Keratinocyte (primary cell): ENCODE measurements at regions not wholly inside any gene's neighbourhood (a gene's known extent, or its start where the extent isn't known, plus 50 kb on each side); places are given as distances from the start of the nearest gene placed in this dataset.

Experiments
- DNase-seq: peaks from one replicate; pipeline ENCODE4 v3.0.0-alpha.2; 2011; ENCODE audit warnings: low read depth, missing footprints, low spot score
- FAIRE-seq: peaks from 2 replicates; lab custom pipeline; 2011; peaks lifted over from hg19 to GRCh38; lab: Jason Lieb, UNC
- H2AFZ ChIP-seq: 2 replicates; pipeline ENCODE4 v1.6.0; 2012; ENCODE audit warnings: low read length, control low read depth, inconsistent platforms; ENCODE audit not compliant: control insufficient read depth
- H3K27ac ChIP-seq: 2 replicates; pipeline ENCODE4 v1.5.1; 2011; ENCODE audit warnings: low read length; ENCODE audit not compliant: control insufficient read depth, insufficient read depth
- H3K27me3 ChIP-seq: 3 replicates; pipeline ENCODE4 v1.6.0; 2011; ENCODE audit warnings: low read length; ENCODE audit not compliant: control insufficient read depth, insufficient read depth; ENCODE audit errors: extremely low read depth
- H3K36me3 ChIP-seq, 2 experiments: 2 replicates in 1 of 2; 3 replicates in 1 of 2; pipeline ENCODE4 v1.5.1; 2011; ENCODE audit warnings: low read length in 2 of 2, mild to moderate bottlenecking in 1 of 2; ENCODE audit not compliant: control insufficient read depth in 2 of 2, insufficient read depth in 2 of 2; ENCODE audit errors: extremely low read depth in 1 of 2
- H3K4me1 ChIP-seq: 3 replicates; pipeline ENCODE4 v1.5.1; 2011; ENCODE audit warnings: low read length; ENCODE audit not compliant: control insufficient read depth, insufficient read depth; ENCODE audit errors: extremely low read depth
- H3K4me2 ChIP-seq: 3 replicates; pipeline ENCODE4 v1.6.0; 2011; ENCODE audit warnings: low read depth, low read length; ENCODE audit not compliant: control insufficient read depth, insufficient read depth; ENCODE audit errors: extremely low read depth
- H3K4me3 ChIP-seq, 3 experiments: fragments of 200-600 bp in 1 of 3; sonication (generic) in 1 of 3; 2 replicates in 2 of 3; 3 replicates in 1 of 3; pipeline ENCODE4 v1.5.1; 2011 to 2016; ENCODE audit warnings: low read length in 3 of 3, mild to moderate bottlenecking in 3 of 3, control low read depth in 2 of 3, inconsistent platforms in 1 of 3, low read depth in 1 of 3, mixed read lengths in 1 of 3, mixed run types in 1 of 3, moderate library complexity in 1 of 3; ENCODE audit not compliant: control insufficient read depth in 2 of 3, insufficient read depth in 2 of 3; ENCODE audit errors: extremely low read depth in 1 of 3
- H3K79me2 ChIP-seq: 2 replicates; pipeline ENCODE4 v1.6.0; 2012; ENCODE audit warnings: low read length; ENCODE audit not compliant: control insufficient read depth, insufficient read depth
- H3K9ac ChIP-seq: 3 replicates; pipeline ENCODE4 v1.6.0; 2011; ENCODE audit warnings: low read length; ENCODE audit not compliant: control insufficient read depth, insufficient read depth; ENCODE audit errors: extremely low read depth
- H3K9me1 ChIP-seq: 3 replicates; pipeline ENCODE4 v1.6.0; 2011; ENCODE audit warnings: low read length; ENCODE audit not compliant: control insufficient read depth, insufficient read depth; ENCODE audit errors: extremely low read depth
- H3K9me3 ChIP-seq: 2 replicates; pipeline ENCODE4 v1.5.1; 2012; ENCODE audit warnings: low read depth, low read length; ENCODE audit not compliant: control insufficient read depth
- H4K20me1 ChIP-seq: 3 replicates; pipeline ENCODE4 v1.6.0; 2011; ENCODE audit warnings: low read length; ENCODE audit not compliant: control insufficient read depth, insufficient read depth; ENCODE audit errors: extremely low read depth
- CTCF ChIP-seq, 3 experiments: IDR thresholded peaks in 1 of 3; conservative IDR thresholded peaks in 1 of 3; optimal IDR thresholded peaks in 1 of 3; 2 replicates in 2 of 3; 3 replicates in 1 of 3; pipeline versions ENCODE3 to v1.5.1; 2011; ENCODE audit warnings: low read length in 3 of 3, mild to moderate bottlenecking in 3 of 3, moderate library complexity in 2 of 3, control low read depth in 1 of 3, inconsistent platforms in 1 of 3; ENCODE audit not compliant: insufficient read depth in 2 of 3; ENCODE audit errors: extremely low read depth in 1 of 3
- EZH2 ChIP-seq: IDR thresholded peaks from one replicate; pipeline ENCODE4 v1.6.1; 2012; ENCODE audit warnings: inconsistent platforms, mild to moderate bottlenecking, low read length, moderate library complexity
- dilution Hi-C: fragments of 300-500 bp; cut with MboI; formaldehyde crosslinking; loops from one replicate; pipeline ENCODE4 v1.7.0; 2020; ENCODE audit warnings: low sequenced_read_pairs; ENCODE audit not compliant: extremely low pct_ligation_motif_present

GRCh38 chr13:84500016-84500415 is 617.7 kb upstream of the SLITRK1 start:
- DNase-seq (no peak), FAIRE-seq (no peak)
- dilution Hi-C loops: no loop called here
- Histone ChIP-seq H3K9me1 (no peaks in the 10 kb centered on the region), H2AFZ (no peak overlapping the region), H3K4me3 (no peak overlapping the region), H3K36me3 (no peaks in the 10 kb centered on the region), H3K27ac (no peak overlapping the region), H3K27me3 (no peaks in the 10 kb centered on the region), H3K9ac (no peak overlapping the region), H4K20me1 (no peaks in the 10 kb centered on the region), H3K9me3 (no peaks in the 10 kb centered on the region), H3K4me1 (no peaks in the 10 kb centered on the region), H3K4me2 (no peak overlapping the region), H3K79me2 (no peaks in the 10 kb centered on the region)
- TF ChIP-seq CTCF (optimal IDR thresholded peaks at IDR 0.05 in 1 of 3, IDR thresholded peaks at IDR 0.05 in 1 of 3, conservative IDR thresholded peaks at IDR 0.05 in 1 of 3; ENCODE audit: extremely low read depth in 1 of 3, insufficient read depth in 2 of 3, low read length in 3 of 3) (no peak), EZH2 (no peak)

- Histone ChIP-seq H3K4me3 (no peak overlapping the region), H3K9me1 (no peaks in the 10 kb centered on the region), H3K79me2 (no peaks in the 10 kb centered on the region), H3K9ac (no peak overlapping the region), H3K9me3 (no peaks in the 10 kb centered on the region), H3K36me3 (no peaks in the 10 kb centered on the region), H4K20me1 (no peaks in the 10 kb centered on the region), H3K27ac (no peak overlapping the region), H2AFZ (no peak overlapping the region), H3K27me3 (no peaks in the 10 kb centered on the region), H3K4me1 (no peaks in the 10 kb centered on the region), H3K4me2 (no peak overlapping the region)
- DNase-seq (no peak), FAIRE-seq (no peak)
- dilution Hi-C loops: no loop called here
- TF ChIP-seq CTCF (optimal IDR thresholded peaks at IDR 0.05 in 1 of 3, IDR thresholded peaks at IDR 0.05 in 1 of 3, conservative IDR thresholded peaks at IDR 0.05 in 1 of 3; ENCODE audit: extremely low read depth in 1 of 3, insufficient read depth in 2 of 3, low read length in 3 of 3) (no peak), EZH2 (no peak)
These were observed 615.3 kb upstream of the SLITRK1 start for GRCh38 chr13:84497613-84498012.
